Stimulated activated naive CD4-positive, alpha-beta T cell (primary cell): ENCODE measurements at regions not wholly inside any gene's neighbourhood (a gene's known extent, or its start where the extent isn't known, plus 50 kb on each side); places are given as distances from the start of the nearest gene placed in this dataset.

Experiments
- DNase-seq, 6 experiments: peaks; one replicate each; lab custom pipeline; 2025; lab: John Stamatoyannopoulos, UW

GRCh38 chr16:59729613-59730012, 995.5 kb upstream of the GOT2 start:
- DNase-seq: no peak

- no peak for DNase-seq
Observed at GRCh38 chr16:59719121-59719520, 985.0 kb upstream of the GOT2 start.

GRCh38 chr16:59707436-59708226, 973.5 kb upstream of the GOT2 start:
- no peak for DNase-seq

GRCh38 chr16:59701963-59702930, 968.1 kb upstream of the GOT2 start:
- no peak for DNase-seq

GRCh38 chr16:59699786-59700185, 965.7 kb upstream of the GOT2 start:
- DNase-seq: no peak

GRCh38 chr16:59698346-59699020, 964.4 kb upstream of the GOT2 start:
- DNase-seq: no peak

GRCh38 chr16:59697761-59698160, 963.6 kb upstream of the GOT2 start:
- DNase-seq: no peak

GRCh38 chr16:59697236-59697635, 963.1 kb upstream of the GOT2 start:
- DNase-seq: no peak

GRCh38 chr16:59696495-59696894, 962.4 kb upstream of the GOT2 start:
- no peak for DNase-seq

- DNase-seq: no peak
Observed at GRCh38 chr16:59690216-59690615, 956.1 kb upstream of the GOT2 start.

GRCh38 chr16:59688006-59688405, 953.9 kb upstream of the GOT2 start:
- no peak for DNase-seq

GRCh38 chr16:59686405-59686804, 952.3 kb upstream of the GOT2 start:
- DNase-seq: no peak

- DNase-seq: no peak
Observed at GRCh38 chr16:59684911-59685310, 950.8 kb upstream of the GOT2 start.

- no peak for DNase-seq
Observed at GRCh38 chr16:59683709-59684108, 949.6 kb upstream of the GOT2 start.

GRCh38 chr16:59665618-59666220, 931.6 kb upstream of the GOT2 start:
- no peak for DNase-seq

- DNase-seq: no peak
Observed at GRCh38 chr16:59658572-59658971, 924.5 kb upstream of the GOT2 start.

GRCh38 chr16:59655031-59655430, 920.9 kb upstream of the GOT2 start:
- DNase-seq: no peak

GRCh38 chr16:59654455-59654854, 920.3 kb upstream of the GOT2 start:
- DNase-seq: no peak

- DNase-seq: no peak
Observed at GRCh38 chr16:59651662-59652061, 917.5 kb upstream of the GOT2 start.

GRCh38 chr16:59645194-59645593, 911.1 kb upstream of the GOT2 start:
- DNase-seq: no peak

- no peak for DNase-seq
Observed at GRCh38 chr16:59635674-59636073, 901.6 kb upstream of the GOT2 start.

GRCh38 chr16:59634951-59635350, 900.8 kb upstream of the GOT2 start:
- DNase-seq: no peak
